ENCODE measurements at regions not wholly inside any gene's neighbourhood (a gene's known extent, or its start where the extent isn't known, plus 50 kb on each side); places are given as distances from the start of the nearest gene placed in this dataset.

DNA sequence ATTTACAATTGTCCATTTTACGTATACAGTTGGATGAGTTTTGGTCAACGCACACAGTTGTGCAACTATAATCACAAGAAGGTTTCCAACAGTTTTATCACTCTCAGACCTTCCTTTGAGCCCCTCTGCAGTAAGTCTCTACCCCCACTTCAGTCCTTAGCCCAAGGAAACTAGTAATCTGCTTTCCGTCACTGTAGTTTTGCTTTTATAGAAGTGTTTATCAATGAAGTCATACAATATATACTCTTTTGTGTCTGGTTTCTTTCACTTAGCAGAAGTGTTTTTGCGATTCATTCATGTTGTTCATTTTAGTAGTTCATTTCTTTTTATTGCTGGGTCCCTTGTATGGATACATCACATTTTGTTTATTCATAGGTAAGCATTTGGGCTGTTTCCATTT, 92.9 kb upstream of the PIP4K2A start:
- Histone ChIP-seq H3K79me2 (ENCODE audit: insufficient read depth) (no peaks in the 10 kb centered on the region), H3K4me1 (ENCODE audit: control insufficient read depth in 1 of 2, insufficient read depth in 2 of 2, low read depth in 1 of 2, low read length in 1 of 2) (peaks cover 6 to 8% of the 10 kb centered on the region in 2 experiments; a peak in 2 of 4 replicates), H3F3A (replicated peaks; ENCODE audit: insufficient read depth) (peaks cover 8% of the 10 kb centered on the region), H3K27ac (ENCODE audit: low read depth in 2 of 2, low read length in 1 of 2) (no peak overlapping the region), H3K9ac (no peak overlapping the region), H3K36me3 (replicated peaks in 1 of 2; ENCODE audit: control insufficient read depth in 1 of 2, insufficient read depth in 2 of 2, low read length in 1 of 2) (no peaks in the 10 kb centered on the region), H3K4me2 (no peak overlapping the region), H3K4me3 (ENCODE audit: low read depth in 2 of 2, low read length in 1 of 2) (no peak overlapping the region), H3K9me3 (no peaks in the 10 kb centered on the region), H3K9me2 (no peaks in the 10 kb centered on the region), H3K27me3 (ENCODE audit: insufficient read depth) (no peaks in the 10 kb centered on the region), H4K20me1 (ENCODE audit: insufficient read depth) (no peaks in the 10 kb centered on the region), H2AFZ (ENCODE audit: low read depth) (no peak overlapping the region)
- ChIA-PET POLR2A (no interaction called here), CTCF (no interaction called here)
- DNase-seq, result no peak
- TF ChIP-seq RAD21 (IDR thresholded peaks at IDR 0.05; ENCODE audit: low read length), result no peak
- TF ChIP-seq FOXM1 (IDR thresholded peaks at IDR 0.05; ENCODE audit: low read depth), result no peak
- TF ChIP-seq TAF1 (IDR thresholded peaks at IDR 0.05; ENCODE audit: borderline replicate concordance, low read depth, low read length), result no peak
- WGBS (ENCODE audit: low lambda C conversion rate), result 79% methylated on average over 4 of the region's 4 CpGs

DNA sequence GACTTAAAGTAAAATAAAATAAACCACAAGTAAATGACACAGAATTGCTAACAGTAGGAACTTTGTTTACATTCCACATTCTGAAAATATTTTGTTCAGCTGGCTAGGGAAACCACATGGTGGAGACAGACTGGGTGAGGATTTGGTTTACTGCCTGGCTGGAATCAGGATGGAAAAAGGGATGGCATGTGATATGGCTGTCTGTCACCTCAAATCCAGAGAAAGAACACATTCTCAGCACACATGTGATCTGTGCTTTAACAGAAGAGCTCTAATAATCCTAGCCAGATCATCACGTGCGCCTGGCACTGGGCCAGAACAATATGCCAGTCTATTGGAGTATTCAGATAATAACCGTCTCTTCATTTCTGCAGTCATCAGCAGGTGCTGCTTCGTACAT, 90.9 kb upstream of the PIP4K2A start:
- 49% methylated on average over 4 of the region's 4 CpGs for WGBS (ENCODE audit: low lambda C conversion rate)
- Histone ChIP-seq H3F3A (replicated peaks; ENCODE audit: insufficient read depth) (peaks cover 8% of the 10 kb centered on the region), H4K20me1 (ENCODE audit: insufficient read depth) (no peaks in the 10 kb centered on the region), H3K36me3 (replicated peaks in 1 of 2; ENCODE audit: control insufficient read depth in 1 of 2, insufficient read depth in 2 of 2, low read length in 1 of 2) (no peaks in the 10 kb centered on the region), H3K4me2 (no peak overlapping the region), H3K27ac (ENCODE audit: low read depth in 2 of 2, low read length in 1 of 2) (no peak overlapping the region; a peak in 1 of 4 replicates), H3K4me3 (ENCODE audit: low read depth in 2 of 2, low read length in 1 of 2) (no peak overlapping the region), H3K27me3 (ENCODE audit: insufficient read depth) (no peaks in the 10 kb centered on the region), H2AFZ (ENCODE audit: low read depth) (no peak overlapping the region), H3K4me1 (ENCODE audit: control insufficient read depth in 1 of 2, insufficient read depth in 2 of 2, low read depth in 1 of 2, low read length in 1 of 2) (peaks cover 6 to 8% of the 10 kb centered on the region in 2 experiments; a peak in 2 of 4 replicates), H3K9me3 (no peaks in the 10 kb centered on the region), H3K9ac (no peak overlapping the region), H3K79me2 (ENCODE audit: insufficient read depth) (no peaks in the 10 kb centered on the region), H3K9me2 (no peaks in the 10 kb centered on the region)
- POLR2A ChIA-PET, result no interaction called here
- CTCF ChIA-PET, result interaction anchor here (0.5 to 1.9 kb wide), 3 partner anchors 10 to 285 kb away, joined by 3 to 4 read pairs (median 3); no protein-coding TSS in a partner anchor
- peak; percentile 35 for DNase-seq
- TF ChIP-seq GABPA (IDR thresholded peaks at IDR 0.05; ENCODE audit: low read depth) (no peak), FOXM1 (IDR thresholded peaks at IDR 0.05; ENCODE audit: low read depth) (no peak), CHD2 (IDR thresholded peaks at IDR 0.05; ENCODE audit: low read length, partially characterized antibody) (no peak), JUND (IDR thresholded peaks at IDR 0.05) (no peak), SMC3 (IDR thresholded peaks at IDR 0.05; ENCODE audit: low read depth, low read length) (peak; percentile 18; the same call in 1 of the 2 replicates), MXI1 (IDR thresholded peaks at IDR 0.05; ENCODE audit: low read depth, low read length) (peak; percentile 85), SIN3A (IDR thresholded peaks at IDR 0.05; ENCODE audit: borderline replicate concordance, low read depth, low read length) (no peak), FOSL2 (IDR thresholded peaks at IDR 0.05; ENCODE audit: borderline replicate concordance, low read depth) (no peak), RCOR1 (IDR thresholded peaks at IDR 0.05; ENCODE audit: low read length) (no peak; the same call in 1 of the 2 replicates), RXRA (IDR thresholded peaks at IDR 0.05; ENCODE audit: borderline replicate concordance, low read depth) (no peak), RFX5 (IDR thresholded peaks at IDR 0.05; ENCODE audit: low read length) (no peak), RAD21 (IDR thresholded peaks at IDR 0.05; ENCODE audit: low read length) (peak; percentile 28; the same call in 1 of the 2 replicates), TAF1 (IDR thresholded peaks at IDR 0.05; ENCODE audit: borderline replicate concordance, low read depth, low read length) (no peak), GATA2 (CRISPR knock-in tag; IDR thresholded peaks at IDR 0.05) (no peak), FOXJ3 (CRISPR knock-in tag; IDR thresholded peaks at IDR 0.05) (no peak)
- TF ChIP-seq, protein P1, sequence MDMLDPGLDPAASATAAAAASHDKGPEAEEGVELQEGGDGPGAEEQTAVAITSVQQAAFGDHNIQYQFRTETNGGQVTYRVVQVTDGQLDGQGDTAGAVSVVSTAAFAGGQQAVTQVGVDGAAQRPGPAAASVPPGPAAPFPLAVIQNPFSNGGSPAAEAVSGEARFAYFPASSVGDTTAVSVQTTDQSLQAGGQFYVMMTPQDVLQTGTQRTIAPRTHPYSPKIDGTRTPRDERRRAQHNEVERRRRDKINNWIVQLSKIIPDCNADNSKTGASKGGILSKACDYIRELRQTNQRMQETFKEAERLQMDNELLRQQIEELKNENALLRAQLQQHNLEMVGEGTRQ (IDR thresholded peaks at IDR 0.05; ENCODE audit: borderline replicate concordance, low read depth, low read length), result no peak
- TF ChIP-seq, protein P2, sequence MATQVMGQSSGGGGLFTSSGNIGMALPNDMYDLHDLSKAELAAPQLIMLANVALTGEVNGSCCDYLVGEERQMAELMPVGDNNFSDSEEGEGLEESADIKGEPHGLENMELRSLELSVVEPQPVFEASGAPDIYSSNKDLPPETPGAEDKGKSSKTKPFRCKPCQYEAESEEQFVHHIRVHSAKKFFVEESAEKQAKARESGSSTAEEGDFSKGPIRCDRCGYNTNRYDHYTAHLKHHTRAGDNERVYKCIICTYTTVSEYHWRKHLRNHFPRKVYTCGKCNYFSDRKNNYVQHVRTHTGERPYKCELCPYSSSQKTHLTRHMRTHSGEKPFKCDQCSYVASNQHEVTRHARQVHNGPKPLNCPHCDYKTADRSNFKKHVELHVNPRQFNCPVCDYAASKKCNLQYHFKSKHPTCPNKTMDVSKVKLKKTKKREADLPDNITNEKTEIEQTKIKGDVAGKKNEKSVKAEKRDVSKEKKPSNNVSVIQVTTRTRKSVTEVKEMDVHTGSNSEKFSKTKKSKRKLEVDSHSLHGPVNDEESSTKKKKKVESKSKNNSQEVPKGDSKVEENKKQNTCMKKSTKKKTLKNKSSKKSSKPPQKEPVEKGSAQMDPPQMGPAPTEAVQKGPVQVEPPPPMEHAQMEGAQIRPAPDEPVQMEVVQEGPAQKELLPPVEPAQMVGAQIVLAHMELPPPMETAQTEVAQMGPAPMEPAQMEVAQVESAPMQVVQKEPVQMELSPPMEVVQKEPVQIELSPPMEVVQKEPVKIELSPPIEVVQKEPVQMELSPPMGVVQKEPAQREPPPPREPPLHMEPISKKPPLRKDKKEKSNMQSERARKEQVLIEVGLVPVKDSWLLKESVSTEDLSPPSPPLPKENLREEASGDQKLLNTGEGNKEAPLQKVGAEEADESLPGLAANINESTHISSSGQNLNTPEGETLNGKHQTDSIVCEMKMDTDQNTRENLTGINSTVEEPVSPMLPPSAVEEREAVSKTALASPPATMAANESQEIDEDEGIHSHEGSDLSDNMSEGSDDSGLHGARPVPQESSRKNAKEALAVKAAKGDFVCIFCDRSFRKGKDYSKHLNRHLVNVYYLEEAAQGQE (IDR thresholded peaks at IDR 0.05; ENCODE audit: low read depth, low read length), result no peak
- TF ChIP-seq, protein P3, sequence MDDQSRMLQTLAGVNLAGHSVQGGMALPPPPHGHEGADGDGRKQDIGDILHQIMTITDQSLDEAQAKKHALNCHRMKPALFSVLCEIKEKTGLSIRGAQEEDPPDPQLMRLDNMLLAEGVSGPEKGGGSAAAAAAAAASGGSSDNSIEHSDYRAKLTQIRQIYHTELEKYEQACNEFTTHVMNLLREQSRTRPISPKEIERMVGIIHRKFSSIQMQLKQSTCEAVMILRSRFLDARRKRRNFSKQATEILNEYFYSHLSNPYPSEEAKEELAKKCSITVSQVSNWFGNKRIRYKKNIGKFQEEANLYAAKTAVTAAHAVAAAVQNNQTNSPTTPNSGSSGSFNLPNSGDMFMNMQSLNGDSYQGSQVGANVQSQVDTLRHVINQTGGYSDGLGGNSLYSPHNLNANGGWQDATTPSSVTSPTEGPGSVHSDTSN (IDR thresholded peaks at IDR 0.05), result no peak
- TF ChIP-seq, protein P4, sequence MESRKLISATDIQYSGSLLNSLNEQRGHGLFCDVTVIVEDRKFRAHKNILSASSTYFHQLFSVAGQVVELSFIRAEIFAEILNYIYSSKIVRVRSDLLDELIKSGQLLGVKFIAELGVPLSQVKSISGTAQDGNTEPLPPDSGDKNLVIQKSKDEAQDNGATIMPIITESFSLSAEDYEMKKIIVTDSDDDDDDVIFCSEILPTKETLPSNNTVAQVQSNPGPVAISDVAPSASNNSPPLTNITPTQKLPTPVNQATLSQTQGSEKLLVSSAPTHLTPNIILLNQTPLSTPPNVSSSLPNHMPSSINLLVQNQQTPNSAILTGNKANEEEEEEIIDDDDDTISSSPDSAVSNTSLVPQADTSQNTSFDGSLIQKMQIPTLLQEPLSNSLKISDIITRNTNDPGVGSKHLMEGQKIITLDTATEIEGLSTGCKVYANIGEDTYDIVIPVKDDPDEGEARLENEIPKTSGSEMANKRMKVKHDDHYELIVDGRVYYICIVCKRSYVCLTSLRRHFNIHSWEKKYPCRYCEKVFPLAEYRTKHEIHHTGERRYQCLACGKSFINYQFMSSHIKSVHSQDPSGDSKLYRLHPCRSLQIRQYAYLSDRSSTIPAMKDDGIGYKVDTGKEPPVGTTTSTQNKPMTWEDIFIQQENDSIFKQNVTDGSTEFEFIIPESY (IDR thresholded peaks at IDR 0.05; ENCODE audit: borderline replicate concordance, low read depth), result no peak
- TF ChIP-seq, protein P5, sequence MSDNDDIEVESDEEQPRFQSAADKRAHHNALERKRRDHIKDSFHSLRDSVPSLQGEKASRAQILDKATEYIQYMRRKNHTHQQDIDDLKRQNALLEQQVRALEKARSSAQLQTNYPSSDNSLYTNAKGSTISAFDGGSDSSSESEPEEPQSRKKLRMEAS (IDR thresholded peaks at IDR 0.05; ENCODE audit: low read depth), result no peak

All from SK-N-SH (cell line).